Skeletal muscle satellite cell (primary cell): ENCODE measurements at regions not wholly inside any gene's neighbourhood (a gene's known extent, or its start where the extent isn't known, plus 50 kb on each side); places are given as distances from the start of the nearest gene placed in this dataset.
"Not testable (repeated sequence)": the region's sequence is repeated elsewhere in the genome, so short reads cannot be mapped to it uniquely, and the experiment has no call there.

Source experiments
- H3K27me3 ChIP-seq: 2 replicates; pipeline ENCODE4 v1.7.0; 2013; ENCODE audit warnings: low read length; ENCODE audit not compliant: control insufficient read depth, insufficient read depth
- H3K36me3 ChIP-seq: 2 replicates; pipeline ENCODE4 v1.7.0; 2013; ENCODE audit warnings: mild to moderate bottlenecking, control low read depth, low read length; ENCODE audit not compliant: insufficient read depth
- H3K4me1 ChIP-seq: 2 replicates; pipeline ENCODE4 v1.7.0; 2013; ENCODE audit warnings: low read length; ENCODE audit not compliant: control insufficient read depth, insufficient read depth
- H3K4me2 ChIP-seq: 2 replicates; pipeline ENCODE4 v1.7.0; 2013; ENCODE audit warnings: mild to moderate bottlenecking, low read length
- H3K4me3 ChIP-seq: 2 replicates; pipeline ENCODE4 v1.7.0; 2013; ENCODE audit warnings: low read length
- H3K9ac ChIP-seq: 2 replicates; pipeline ENCODE4 v1.7.0; 2013; ENCODE audit warnings: mild to moderate bottlenecking, low read depth, low read length, moderate library complexity
- H3K9me3 ChIP-seq: replicated peaks from 2 replicates; pipeline ENCODE4 v1.7.0; 2013; ENCODE audit warnings: mild to moderate bottlenecking, control low read depth, low read length

GRCh38 chr17:5757314-5757907, 173.1 kb upstream of the NLRP1 start:
- H3K27me3 ChIP-seq, result peaks cover 38% of the 10 kb centered on the region
- H3K36me3 ChIP-seq, result no peaks in the 10 kb centered on the region
- no peak overlapping the region for H3K4me3 ChIP-seq
- no peak overlapping the region for H3K9ac ChIP-seq
- no peaks in the 10 kb centered on the region for H3K9me3 ChIP-seq
- no peaks in the 10 kb centered on the region for H3K4me1 ChIP-seq
- H3K4me2 ChIP-seq, result no peak overlapping the region

GRCh38 chr17:5758651-5759050, 174.3 kb upstream of the NLRP1 start:
- no peaks in the 10 kb centered on the region for H3K36me3 ChIP-seq
- H3K4me3 ChIP-seq, result no peak overlapping the region
- no peaks in the 10 kb centered on the region for H3K4me1 ChIP-seq
- no peak overlapping the region for H3K9ac ChIP-seq
- no peak overlapping the region for H3K4me2 ChIP-seq
- no peaks in the 10 kb centered on the region for H3K9me3 ChIP-seq
- H3K27me3 ChIP-seq, result peaks cover 48% of the 10 kb centered on the region

DNA sequence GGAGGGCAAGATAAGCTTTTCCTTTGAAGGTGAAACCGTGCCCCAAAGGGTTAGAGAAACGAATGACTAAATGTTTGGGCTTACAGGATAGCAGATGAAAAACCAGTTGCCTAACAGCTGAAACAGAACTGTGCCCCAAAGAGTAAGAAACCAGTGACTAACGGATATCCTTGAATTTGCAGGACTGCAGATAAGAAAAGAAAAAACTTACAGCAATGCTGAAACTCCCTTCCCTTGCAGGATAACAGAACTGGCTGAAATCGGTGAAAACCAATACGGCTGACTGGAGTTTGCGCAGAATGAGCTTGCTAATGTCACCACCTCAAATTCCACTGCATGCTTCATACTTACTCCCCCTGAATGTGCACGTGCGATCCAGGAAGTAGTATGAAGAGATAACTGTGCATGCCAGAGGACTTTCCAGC, 175.2 kb upstream of the NLRP1 start:
- H3K27me3 ChIP-seq, result peaks cover 50% of the 10 kb centered on the region
- H3K36me3 ChIP-seq, result no peaks in the 10 kb centered on the region
- no peaks in the 10 kb centered on the region for H3K9me3 ChIP-seq
- no peaks in the 10 kb centered on the region for H3K4me1 ChIP-seq
- H3K9ac ChIP-seq, result no peak overlapping the region
- no peak overlapping the region for H3K4me2 ChIP-seq
- no peak overlapping the region for H3K4me3 ChIP-seq

GRCh38 chr17:5762191-5762590, 177.9 kb upstream of the NLRP1 start:
- no peaks in the 10 kb centered on the region for H3K9me3 ChIP-seq
- H3K9ac ChIP-seq, result no peak overlapping the region
- H3K4me2 ChIP-seq, result no peak overlapping the region
- peaks cover 53% of the 10 kb centered on the region for H3K27me3 ChIP-seq
- H3K36me3 ChIP-seq, result no peaks in the 10 kb centered on the region
- H3K4me1 ChIP-seq, result no peaks in the 10 kb centered on the region
- H3K4me3 ChIP-seq, result no peak overlapping the region

DNA sequence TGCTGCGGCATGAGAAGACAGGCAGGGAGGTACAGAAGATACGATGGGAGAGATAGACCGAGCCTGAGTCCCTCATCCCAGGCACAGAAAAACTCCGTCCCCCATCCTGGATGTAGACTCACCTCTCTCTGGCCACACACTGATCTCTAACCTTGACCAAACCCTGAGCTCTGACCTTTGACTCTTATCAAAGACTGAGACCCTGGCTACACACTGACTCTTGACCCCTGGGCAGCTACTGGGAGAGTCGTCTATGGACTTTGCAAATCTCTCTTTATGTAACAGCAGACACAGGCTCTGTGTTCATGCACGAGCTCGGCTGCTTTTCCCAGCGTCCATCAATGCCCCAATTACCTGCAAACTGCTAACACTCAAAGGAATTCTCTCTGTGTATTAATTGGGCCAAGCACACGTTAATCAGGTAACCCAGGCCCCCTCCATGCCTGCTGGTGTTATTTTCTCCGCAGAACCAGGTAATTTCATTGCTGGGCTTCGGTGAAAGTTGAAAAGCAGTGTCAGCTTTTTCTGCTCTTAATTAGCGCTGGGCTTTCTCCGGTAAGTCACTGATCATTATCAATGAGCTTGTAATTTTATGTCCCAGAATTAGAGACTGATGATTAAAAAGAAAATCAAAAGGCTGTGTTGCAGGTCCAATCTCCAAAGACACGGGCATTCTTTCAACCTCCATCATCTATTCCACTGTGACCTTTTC, 179.4 kb upstream of the NLRP1 start:
- no peaks in the 10 kb centered on the region for H3K9me3 ChIP-seq
- H3K4me2 ChIP-seq, result no peak overlapping the region
- H3K27me3 ChIP-seq, result peaks cover 60% of the 10 kb centered on the region
- H3K4me3 ChIP-seq, result no peak overlapping the region
- no peaks in the 10 kb centered on the region for H3K36me3 ChIP-seq
- H3K9ac ChIP-seq, result no peak overlapping the region
- no peaks in the 10 kb centered on the region for H3K4me1 ChIP-seq

- peaks cover 6% of the 10 kb centered on the region for H3K4me1 ChIP-seq
- peaks cover 69% of the 10 kb centered on the region for H3K27me3 ChIP-seq
These were observed 185.5 kb upstream of the NLRP1 start for GRCh38 chr17:5769593-5770354.

DNA sequence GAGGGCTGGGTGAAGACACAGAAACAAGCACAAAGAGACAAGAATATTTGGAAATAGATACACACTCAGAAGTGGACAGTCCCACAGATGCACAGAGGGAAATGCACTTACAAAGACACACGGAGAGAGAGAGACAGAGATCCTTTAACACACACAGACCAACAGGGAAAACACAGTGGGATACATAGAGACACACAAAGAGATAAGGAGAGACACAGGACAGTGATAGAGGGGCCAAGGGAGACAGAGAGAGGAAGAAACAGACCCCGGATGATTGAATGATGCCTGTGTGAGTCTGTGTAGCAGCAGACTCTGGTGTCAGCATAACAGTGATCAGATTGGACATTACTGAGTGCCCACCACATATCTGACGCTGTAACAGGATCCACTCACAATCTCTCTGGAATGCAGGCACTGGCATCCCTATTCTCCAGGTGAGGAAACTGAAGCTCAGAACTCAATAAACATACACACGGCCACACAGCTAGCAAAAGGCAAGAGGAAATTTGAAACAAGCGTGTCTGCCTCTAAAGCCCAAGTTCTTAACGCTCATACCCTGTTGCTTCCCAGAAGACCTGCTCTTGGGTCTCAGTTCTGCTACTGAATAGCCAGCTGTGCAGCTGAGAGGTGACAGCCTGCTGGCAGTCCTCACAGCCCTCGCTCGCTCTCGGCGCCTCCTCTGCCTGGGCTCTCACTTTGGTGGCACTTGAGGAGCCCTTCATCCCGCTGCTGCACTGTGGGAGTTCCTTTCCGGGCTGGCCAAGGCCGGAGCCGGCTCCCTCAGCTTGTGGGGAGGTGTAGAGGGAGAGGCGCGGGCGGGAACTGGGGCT, 186.3 kb upstream of the NLRP1 start:
- H3K9me3 ChIP-seq, result no peaks in the 10 kb centered on the region
- H3K27me3 ChIP-seq, result peaks cover 72% of the 10 kb centered on the region
- H3K4me2 ChIP-seq, result peak overlapping the region; percentile 70
- H3K36me3 ChIP-seq, result no peaks in the 10 kb centered on the region
- no peak overlapping the region for H3K9ac ChIP-seq
- H3K4me1 ChIP-seq, result peaks cover 8% of the 10 kb centered on the region
- peak overlapping the region; percentile 15 for H3K4me3 ChIP-seq

More at GRCh38 chr17:5769593-5770354, 185.5 kb upstream of the NLRP1 start:
- Histone ChIP-seq H3K36me3 (no peaks in the 10 kb centered on the region), H3K4me2 (no peak overlapping the region), H3K4me3 (no peak overlapping the region), H3K9ac (no peak overlapping the region), H3K9me3 (no peaks in the 10 kb centered on the region)

- not testable (repeated sequence) for H3K36me3 ChIP-seq, H3K9ac ChIP-seq, H3K4me3 ChIP-seq, H3K9me3 ChIP-seq
- H3K4me2 ChIP-seq, result peak overlapping the region; percentile 21
- peaks cover 13% of the 10 kb centered on the region for H3K4me1 ChIP-seq
- peaks cover 66% of the 10 kb centered on the region for H3K27me3 ChIP-seq
These were observed 186.9 kb upstream of the NLRP1 start for GRCh38 chr17:5771271-5771577.

GRCh38 chr17:5772017-5772416, 187.7 kb upstream of the NLRP1 start:
- peaks cover 59% of the 10 kb centered on the region for H3K27me3 ChIP-seq
- H3K36me3 ChIP-seq, H3K9me3 ChIP-seq, H3K4me2 ChIP-seq, H3K4me3 ChIP-seq, H3K9ac ChIP-seq: not testable (repeated sequence)
- peaks cover 17% of the 10 kb centered on the region for H3K4me1 ChIP-seq

GRCh38 chr17:5772720-5773119, 188.4 kb upstream of the NLRP1 start:
- Histone ChIP-seq H3K4me1 (peaks cover 21% of the 10 kb centered on the region), H3K9me3 (no peaks in the 10 kb centered on the region), H3K9ac (no peak overlapping the region), H3K4me3 (peak overlapping the region; percentile 15), H3K27me3 (peaks cover 52% of the 10 kb centered on the region), H3K36me3 (no peaks in the 10 kb centered on the region), H3K4me2 (peak overlapping the region; percentile 9)

DNA sequence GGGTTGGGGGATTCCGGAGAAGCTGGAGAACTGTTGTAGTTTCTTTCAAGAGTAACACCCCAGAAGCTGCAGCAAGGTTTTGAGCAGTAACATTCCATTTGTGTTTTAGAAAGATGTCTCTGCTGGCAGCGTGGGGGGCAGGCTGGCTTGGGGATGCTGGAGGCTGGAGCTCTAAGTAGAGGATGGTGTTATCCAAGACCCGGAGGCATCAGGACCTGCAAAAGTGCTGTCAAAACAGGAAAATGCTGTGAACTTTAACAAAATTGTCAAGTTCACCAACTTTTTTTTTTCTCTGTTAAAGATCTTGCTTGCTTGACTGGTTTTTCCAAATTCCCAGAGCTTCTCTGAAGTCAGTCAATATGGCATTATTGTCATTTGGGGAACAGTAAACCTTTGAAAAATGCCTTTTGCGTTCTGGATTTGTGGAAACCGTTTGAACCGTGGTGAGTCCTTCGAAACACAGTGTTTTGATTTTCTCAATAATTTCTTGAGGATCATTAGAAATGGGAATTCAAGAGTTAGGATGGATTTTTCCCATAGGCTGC, 189.6 kb upstream of the NLRP1 start:
- Histone ChIP-seq H3K9ac (no peak overlapping the region), H3K27me3 (peaks cover 46% of the 10 kb centered on the region), H3K4me1 (peaks cover 21% of the 10 kb centered on the region), H3K4me2 (no peak overlapping the region), H3K4me3 (no peak overlapping the region), H3K9me3 (no peaks in the 10 kb centered on the region), H3K36me3 (no peaks in the 10 kb centered on the region)
